Stimulated activated CD4-positive, alpha-beta T cell treated with anti-CD3 and anti-CD28 coated beads, TNF-alpha, amount 100 ng/mL, for 48 hours (primary cell): ENCODE measurements at regions not wholly inside any gene's neighbourhood (a gene's known extent, or its start where the extent isn't known, plus 50 kb on each side); places are given as distances from the start of the nearest gene placed in this dataset.
"Not testable (repeated sequence)": the region's sequence is repeated elsewhere in the genome, so short reads cannot be mapped to it uniquely, and the experiment has no call there.

Experiments used
- DNase-seq, 3 donors: peaks; one replicate each; pipeline ENCODE4 v3.0.0-alpha.2; 2020; ENCODE audit warnings: low read depth in 3 of 3

GRCh38 chr3:124315215-124316033, 323.5 kb upstream of the ROPN1 start:
- DNase-seq: no peak

GRCh38 chr3:124316034-124316287, 324.0 kb upstream of the ROPN1 start:
- DNase-seq: no peak

GRCh38 chr3:124318014-124318413, 326.1 kb upstream of the ROPN1 start:
- no peak for DNase-seq

- no peak for DNase-seq
These were observed 326.7 kb upstream of the ROPN1 start for GRCh38 chr3:124318656-124319055.

DNA sequence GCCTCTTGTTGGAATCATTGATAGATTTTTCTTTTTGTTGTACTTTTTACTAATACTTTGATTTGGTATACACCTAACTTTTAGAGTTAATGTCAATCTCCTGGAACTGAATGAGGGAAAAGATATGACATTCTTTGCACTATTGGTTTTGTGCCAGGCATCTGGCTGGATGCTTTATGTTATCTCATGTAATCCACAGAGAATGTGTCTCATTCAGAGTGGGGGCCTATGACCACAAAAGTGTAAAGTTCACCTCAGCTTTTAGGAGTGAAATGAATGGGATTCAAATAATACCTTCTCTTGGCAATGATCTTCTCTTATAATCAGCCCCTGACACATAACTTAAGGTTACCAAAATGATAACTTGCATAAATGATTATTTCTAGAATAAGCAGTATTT, 329.1 kb upstream of the ROPN1 start:
- DNase-seq: no peak

- DNase-seq: no peak
These were observed 330.5 kb upstream of the ROPN1 start for GRCh38 chr3:124322309-124322880.

- DNase-seq: no peak
These were observed 331.0 kb upstream of the ROPN1 start for GRCh38 chr3:124322966-124323365.

GRCh38 chr3:124325248-124325647, 333.3 kb upstream of the ROPN1 start:
- DNase-seq: no peak

GRCh38 chr3:124329723-124330122, 337.8 kb upstream of the ROPN1 start:
- no peak for DNase-seq

DNA sequence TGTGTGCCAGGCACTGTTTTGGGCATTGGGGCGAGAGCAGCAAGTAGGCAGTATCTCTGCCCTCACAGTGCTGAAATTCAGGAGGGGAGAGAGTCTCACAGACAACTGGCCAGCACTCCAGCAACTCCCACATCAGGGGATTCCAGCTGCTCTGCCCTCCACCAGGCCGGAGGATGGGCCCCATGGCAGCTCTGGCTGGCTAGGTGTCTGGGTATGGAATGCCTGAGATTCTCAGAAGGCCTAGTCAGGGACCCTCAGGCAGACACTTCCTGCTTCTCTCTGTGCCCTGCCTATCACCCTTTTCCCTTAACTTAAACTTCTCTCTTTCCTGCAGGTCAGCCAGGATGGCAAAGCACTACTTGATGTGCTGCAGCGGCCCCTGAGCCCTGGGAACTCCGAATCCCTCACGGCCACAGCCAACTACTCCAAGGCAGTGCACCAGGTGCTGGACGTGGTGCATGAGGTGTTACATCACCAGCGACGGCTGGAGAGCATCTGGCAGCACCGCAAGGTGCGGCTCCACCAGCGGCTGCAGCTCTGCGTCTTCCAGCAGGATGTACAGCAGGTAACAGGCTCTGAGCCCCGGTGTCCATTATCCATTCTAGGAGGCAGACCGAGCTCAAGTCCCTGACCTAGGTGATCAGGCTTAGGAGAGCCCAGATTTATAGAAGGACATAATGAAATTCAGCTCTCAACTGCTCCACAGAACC, 342.2 kb upstream of the ROPN1 start:
- DNase-seq: no peak

DNA sequence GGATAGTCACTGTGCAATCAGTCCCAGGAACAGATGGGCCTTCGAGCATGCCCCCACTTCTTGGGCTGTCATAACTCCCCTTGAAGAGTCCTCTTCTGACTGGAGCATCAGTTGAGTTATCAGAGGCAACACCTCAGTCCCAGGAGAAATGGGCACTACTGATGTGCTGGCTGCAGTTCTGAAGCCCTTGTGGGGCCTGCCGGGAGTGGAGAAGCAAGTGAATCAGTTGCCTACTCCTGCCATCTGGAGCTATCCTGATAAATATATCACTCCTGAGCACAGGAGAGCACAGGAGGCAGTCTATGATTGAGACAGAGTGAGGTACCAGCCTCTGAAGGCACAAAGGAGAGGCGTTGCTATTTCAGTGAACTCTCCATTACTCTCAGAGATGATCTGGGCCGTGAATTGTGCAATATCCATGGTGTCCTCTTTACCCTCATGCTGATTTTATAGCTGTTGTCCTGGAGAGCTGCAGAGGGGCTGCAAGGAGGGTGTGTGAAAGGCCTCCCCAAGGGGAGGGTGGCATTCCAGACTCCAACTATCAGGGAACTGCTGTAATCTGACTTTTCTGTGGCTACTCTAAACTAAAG, 344.2 kb upstream of the ROPN1 start:
- DNase-seq: no peak

DNA sequence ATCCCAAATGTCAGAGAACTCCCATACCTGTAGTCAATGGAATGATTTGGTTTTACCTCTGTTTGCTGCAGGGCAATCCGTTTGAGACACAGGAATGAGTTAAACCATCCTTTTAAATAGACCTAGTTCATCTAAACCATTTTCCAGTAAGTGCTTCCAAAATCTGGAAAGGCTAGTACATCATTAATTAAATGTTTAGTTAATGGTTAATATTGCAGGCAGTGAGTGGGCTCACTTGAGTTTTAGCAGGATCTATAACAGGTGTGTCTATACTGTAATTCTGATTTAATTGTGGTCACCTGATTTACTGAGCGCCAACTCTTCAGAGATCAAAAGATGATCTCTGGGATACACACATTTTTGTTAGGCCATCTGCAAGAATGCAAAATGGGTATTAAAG, 353.9 kb upstream of the ROPN1 start:
- DNase-seq: no peak

GRCh38 chr3:124346487-124346886, 354.6 kb upstream of the ROPN1 start:
- DNase-seq: no peak

DNA sequence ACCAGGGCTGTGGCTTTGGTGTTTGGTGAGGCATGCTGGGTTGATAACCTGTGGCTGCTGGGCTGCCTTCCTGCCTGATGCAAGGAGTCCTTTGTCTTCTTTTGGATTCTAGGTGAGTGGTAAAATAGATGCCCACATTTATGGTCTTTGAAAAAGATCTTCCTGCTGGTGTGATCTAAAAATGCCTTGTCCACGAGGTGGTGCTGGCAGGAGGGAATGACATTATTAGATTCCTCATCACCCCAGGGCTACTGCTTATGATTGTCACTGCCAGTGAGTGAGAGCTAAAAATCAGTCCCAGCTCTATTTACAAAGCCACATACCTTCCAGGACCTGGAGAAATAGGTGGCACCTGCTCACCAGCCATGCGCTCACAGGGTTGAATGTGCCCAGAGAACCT, 355.5 kb upstream of the ROPN1 start:
- no peak for DNase-seq

DNA sequence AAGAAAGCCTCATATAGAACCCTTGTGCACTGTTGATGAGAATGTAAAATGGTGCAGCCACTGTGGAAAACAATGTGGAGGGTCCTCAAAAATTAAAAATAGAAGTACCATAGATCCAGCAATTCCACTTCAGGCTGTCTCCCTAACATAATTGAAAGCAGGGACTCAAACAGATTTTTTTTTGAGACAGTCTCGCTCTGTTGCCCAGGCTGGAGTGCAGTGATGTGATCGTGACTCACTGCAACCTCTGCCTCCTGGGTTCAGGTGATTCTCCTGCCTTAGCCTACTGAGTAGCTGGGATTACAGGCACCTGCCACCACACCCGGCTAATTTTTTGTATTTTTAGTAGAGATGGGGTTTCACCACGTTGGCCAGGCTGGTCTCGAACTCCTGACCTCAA, 356.6 kb upstream of the ROPN1 start:
- not testable (repeated sequence) for DNase-seq

DNA sequence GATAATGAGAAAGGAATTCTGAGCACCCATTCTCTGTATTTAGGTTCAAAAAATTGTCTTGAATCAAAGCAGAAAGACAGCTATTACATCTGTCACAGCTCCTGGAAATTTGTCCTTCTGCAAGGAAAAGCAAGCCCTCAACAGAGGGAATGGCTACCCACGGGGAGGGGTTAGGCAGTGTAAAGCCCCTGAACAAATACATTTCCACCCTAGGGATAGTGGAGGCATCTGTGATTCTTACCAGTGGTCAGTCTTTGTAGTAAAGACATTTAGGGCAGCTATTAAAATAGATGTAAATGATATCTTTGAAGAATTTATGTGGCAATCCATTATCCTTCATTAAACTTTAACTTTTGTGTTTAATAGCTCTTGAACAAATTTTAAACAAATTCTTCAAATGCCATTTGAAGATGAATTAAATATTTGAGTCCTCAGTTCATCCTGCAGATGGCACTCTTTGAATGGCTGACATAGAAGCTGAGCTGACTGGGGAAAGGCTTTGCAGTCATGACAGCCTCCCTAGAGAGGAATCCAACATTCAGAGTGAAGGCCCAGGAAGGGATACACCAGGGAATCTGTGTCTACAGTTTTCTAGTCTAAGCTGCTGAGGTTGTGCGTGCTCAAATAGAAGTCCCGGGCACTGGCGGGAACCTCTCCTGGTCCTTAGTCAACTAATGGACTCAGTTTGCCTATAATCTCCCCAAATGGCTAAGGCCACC, 359.7 kb upstream of the ROPN1 start:
- DNase-seq: no peak

GRCh38 chr3:124352149-124352539, 360.2 kb upstream of the ROPN1 start:
- DNase-seq: no peak

GRCh38 chr3:124353691-124354090, 361.8 kb upstream of the ROPN1 start:
- DNase-seq: no peak

DNA sequence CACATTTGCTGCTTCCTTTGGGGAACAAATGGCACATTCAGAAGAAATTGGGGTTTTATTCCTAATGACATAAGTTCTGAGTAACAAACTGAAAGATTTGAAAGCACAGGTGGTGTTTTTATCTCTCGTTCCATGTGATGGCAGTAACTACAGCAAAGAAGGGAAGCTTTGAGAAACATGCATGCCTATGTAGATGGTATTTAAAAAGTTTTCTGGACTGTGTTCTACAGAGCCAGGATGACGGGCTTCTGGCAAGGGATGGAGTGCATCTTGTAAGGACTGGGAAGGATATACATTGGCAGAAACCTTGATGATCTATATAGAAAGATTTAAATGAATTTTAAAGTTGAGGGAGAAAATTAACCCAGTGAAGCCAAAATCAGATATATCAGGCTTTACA, 362.2 kb upstream of the ROPN1 start:
- DNase-seq: no peak

- DNase-seq: no peak
These were observed 366.2 kb upstream of the ROPN1 start for GRCh38 chr3:124358156-124358555.

GRCh38 chr3:124360155-124360554, 368.2 kb upstream of the ROPN1 start:
- no peak for DNase-seq

- DNase-seq: no peak
These were observed 368.6 kb upstream of the ROPN1 start for GRCh38 chr3:124360563-124360962.
